HG03108 (cell line): ENCODE measurements at regions not wholly inside any gene's neighbourhood (a gene's known extent, or its start where the extent isn't known, plus 50 kb on each side); places are given as distances from the start of the nearest gene placed in this dataset.

ENCODE experiments used
- ATAC-seq: cut with Tn5 transposase; IDR thresholded peaks from one replicate; pipeline ENCODE4 v1.9.1; 2021; ENCODE audit warnings: moderate library complexity; ENCODE audit not compliant: unreplicated experiment

DNA sequence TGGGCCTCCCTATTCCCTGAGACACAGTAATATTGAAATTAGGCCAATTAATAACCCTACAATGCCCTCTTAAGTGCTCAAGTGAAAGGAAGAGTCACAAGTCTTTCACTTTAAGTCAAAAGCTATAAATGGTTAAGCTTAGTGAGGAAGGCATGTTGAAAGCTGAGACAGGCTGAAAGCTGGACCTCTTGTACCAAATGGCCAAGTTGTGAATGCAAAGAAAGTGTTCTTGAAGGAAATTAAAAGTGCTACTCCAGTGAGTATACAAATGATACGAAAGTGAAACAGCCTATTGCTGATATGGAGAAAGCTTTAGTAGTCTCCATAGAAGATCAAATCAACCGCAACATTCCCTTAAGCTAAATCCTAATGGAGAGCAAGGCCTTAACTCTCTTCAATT lies 140.8 kb downstream of the PTCSC3 start:
- ATAC-seq, result no peak

DNA sequence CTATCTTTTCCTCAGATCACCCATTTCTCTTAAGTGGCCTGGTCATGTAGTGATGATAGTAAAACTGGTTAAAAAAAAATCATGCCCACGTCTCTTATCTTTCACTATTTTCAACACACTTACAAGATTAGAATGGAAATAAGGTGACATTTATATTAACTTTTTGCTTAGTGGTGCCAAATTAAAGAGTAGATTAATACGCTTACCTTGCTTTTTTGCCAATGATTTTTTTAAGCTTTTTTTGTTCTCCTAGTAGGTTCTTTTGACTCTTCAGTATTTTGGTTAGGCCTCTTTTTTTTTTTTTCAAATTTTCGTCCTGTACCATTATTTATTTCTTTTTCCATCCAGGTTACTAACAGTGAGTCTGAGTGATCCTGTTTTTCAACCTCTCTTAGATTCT lies 147.9 kb downstream of the PTCSC3 start:
- no peak for ATAC-seq

GRCh38 chr14:36028218-36028617 lies 148.3 kb downstream of the PTCSC3 start:
- no peak for ATAC-seq

GRCh38 chr14:36027354-36027753 lies 149.2 kb downstream of the PTCSC3 start:
- no peak for ATAC-seq

GRCh38 chr14:36022765-36023410 lies 153.6 kb downstream of the PTCSC3 start:
- ATAC-seq, result no peak

DNA sequence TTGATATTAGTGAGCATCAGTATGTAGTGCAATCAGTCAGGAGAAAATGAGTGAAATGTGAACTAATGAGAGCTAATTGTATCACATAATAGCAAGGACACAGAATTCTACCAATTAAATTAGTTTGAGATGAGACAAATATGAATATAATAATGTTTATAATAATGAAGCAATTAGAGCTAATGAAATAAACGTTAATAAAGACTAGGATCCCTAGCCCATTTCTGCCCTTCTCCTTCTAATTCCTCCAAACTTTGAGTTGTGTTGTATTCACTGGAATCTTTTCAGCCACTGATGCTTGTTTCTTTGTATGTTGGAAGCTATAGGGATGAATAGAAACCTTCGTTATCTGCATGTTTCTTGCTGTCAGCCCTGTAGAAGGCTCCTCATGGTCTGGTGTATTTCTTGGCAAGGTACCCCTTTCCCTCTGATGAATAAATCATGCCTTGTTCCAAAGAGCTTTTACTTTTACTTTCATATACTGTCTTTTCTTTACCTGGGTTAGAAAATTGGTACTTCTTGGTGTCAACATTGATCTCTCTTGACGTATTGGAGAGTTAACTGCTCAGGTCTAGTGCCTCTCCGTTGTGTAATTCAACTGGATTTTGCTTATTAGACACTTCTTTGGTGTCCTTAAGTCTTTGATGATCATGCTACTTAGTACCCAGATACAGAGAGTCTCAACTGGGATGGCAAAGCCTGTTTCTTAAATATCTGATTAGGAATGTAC lies 154.8 kb downstream of the PTCSC3 start:
- no peak for ATAC-seq

GRCh38 chr14:36021030-36021422 lies 155.5 kb downstream of the PTCSC3 start:
- no peak for ATAC-seq

DNA sequence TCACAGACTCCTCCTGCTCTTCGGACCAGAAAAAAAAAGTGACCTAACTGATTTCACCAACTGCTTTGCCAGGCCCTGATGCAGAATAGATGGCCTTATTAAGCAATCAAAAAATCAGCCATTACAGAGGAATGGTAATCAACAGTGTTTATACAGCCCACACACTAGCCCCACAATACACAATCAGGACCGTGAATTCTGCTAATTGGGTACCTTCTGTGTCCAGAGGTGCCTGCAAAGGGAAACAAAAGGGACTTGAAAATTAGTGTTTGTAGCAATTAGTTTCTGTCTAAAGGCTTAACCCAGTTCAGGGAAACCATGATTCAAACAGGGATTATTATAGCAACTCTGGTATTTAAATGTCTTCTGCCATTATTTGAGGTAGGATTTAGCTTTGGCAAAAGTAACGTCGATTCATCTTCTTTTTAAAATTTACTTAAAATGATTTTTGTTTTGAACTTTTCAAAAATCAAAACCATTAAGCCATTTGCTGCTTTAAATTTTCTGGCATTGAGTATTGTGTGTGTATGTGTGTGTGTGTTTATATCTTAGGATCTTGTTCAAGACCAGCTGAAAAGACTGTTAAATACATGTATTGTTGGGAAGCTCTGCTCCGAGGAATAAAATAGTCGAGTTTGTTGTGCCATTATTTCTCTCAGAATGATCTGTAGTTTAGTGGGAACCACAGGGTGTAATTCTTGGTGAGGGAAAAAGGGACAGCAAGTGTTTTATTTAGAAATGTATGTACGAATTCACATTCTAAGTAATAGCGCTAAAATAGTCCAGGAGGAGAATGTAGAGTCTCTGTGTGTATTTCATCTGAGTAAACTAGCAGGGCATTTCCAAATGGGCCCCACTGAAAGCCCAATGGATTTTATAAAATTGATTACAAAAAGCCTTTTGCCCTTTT lies 156.1 kb downstream of the PTCSC3 start:
- no peak for ATAC-seq

- ATAC-seq, result no peak
Observed at GRCh38 chr14:36019126-36019525, 157.4 kb downstream of the PTCSC3 start.

- ATAC-seq, result no peak
Observed at GRCh38 chr14:36014236-36014635, 162.3 kb downstream of the PTCSC3 start.

- no peak for ATAC-seq
Observed at GRCh38 chr14:36013483-36013882, 163.0 kb downstream of the PTCSC3 start.

GRCh38 chr14:36012621-36013020 lies 163.9 kb downstream of the PTCSC3 start:
- ATAC-seq, result no peak

- no peak for ATAC-seq
Observed at GRCh38 chr14:36009643-36010042, 166.9 kb downstream of the PTCSC3 start.

- ATAC-seq, result no peak
Observed at GRCh38 chr14:36006623-36007022, 169.9 kb downstream of the PTCSC3 start.

- no peak for ATAC-seq
Observed at GRCh38 chr14:36005670-36006069, 170.9 kb downstream of the PTCSC3 start.

- ATAC-seq, result no peak
Observed at GRCh38 chr14:36001936-36002335, 174.6 kb downstream of the PTCSC3 start.

GRCh38 chr14:35999294-35999693 lies 173.2 kb downstream of the BRMS1L start:
- no peak for ATAC-seq

DNA sequence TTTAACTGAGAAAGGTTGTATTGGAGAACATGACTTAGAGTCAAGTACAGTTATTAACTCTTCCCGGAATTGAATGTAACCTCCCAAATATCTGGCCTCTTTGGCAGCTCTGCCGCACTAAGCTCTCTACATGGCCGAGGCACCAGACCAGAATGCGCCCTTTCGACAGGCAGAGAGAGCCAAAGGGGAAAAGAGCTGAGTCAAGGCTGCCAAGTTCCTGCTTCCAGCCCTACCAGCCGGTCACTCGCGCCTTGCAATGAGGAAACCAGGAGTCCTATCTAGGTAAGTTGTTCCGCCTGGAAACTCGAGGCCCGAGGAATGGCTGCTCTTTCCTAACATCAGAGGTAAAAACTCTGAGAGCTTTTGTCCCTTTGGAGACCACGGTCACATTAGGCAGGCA lies 172.2 kb downstream of the BRMS1L start:
- no peak for ATAC-seq

- no peak for ATAC-seq
Observed at GRCh38 chr14:35993684-35993960, 167.5 kb downstream of the BRMS1L start.

GRCh38 chr14:35992816-35993683 lies 166.9 kb downstream of the BRMS1L start:
- no peak for ATAC-seq

GRCh38 chr14:35991356-35991755 lies 165.2 kb downstream of the BRMS1L start:
- no peak for ATAC-seq
